HFFc6 (cell line): ENCODE measurements at regions not wholly inside any gene's neighbourhood (a gene's known extent, or its start where the extent isn't known, plus 50 kb on each side); places are given as distances from the start of the nearest gene placed in this dataset.

Experiments used
- DNase-seq: peaks from one replicate; pipeline ENCODE4 v3.0.0-alpha.2; 2018
- H3K27ac Mint-ChIP-seq: 2 replicates; pipeline ENCODE4 v1.8.0; 2020; ENCODE audit warnings: mild to moderate bottlenecking, mixed read lengths
- H3K27me3 Mint-ChIP-seq: 2 replicates; pipeline ENCODE4 v1.8.0; 2021; ENCODE audit warnings: mild to moderate bottlenecking, moderate library complexity, mixed read lengths; ENCODE audit not compliant: insufficient read depth
- H3K36me3 Mint-ChIP-seq: 2 replicates; pipeline ENCODE4 v1.8.0; 2021; ENCODE audit warnings: low read depth, mixed read lengths
- H3K4me1 Mint-ChIP-seq: 2 replicates; pipeline ENCODE4 v1.8.0; 2020; ENCODE audit warnings: low read depth, mixed read lengths
- H3K4me3 Mint-ChIP-seq: 2 replicates; pipeline ENCODE4 v1.8.0; 2020; ENCODE audit warnings: mild to moderate bottlenecking, moderate library complexity, mixed read lengths
- H3K9me3 Mint-ChIP-seq: 2 replicates; pipeline ENCODE4 v1.8.0; 2020; ENCODE audit warnings: mild to moderate bottlenecking, mixed read lengths
- CTCF ChIP-seq: fragments of 200-600 bp; sonication (generic); IDR thresholded peaks from 2 replicates; pipeline ENCODE4 v1.5.0; 2021; ENCODE audit warnings: antibody characterized with exemption, mild to moderate bottlenecking

GRCh38 chr14:89702073-89702875, 252.3 kb downstream of the EFCAB11 start:
- Mint-ChIP-seq H3K4me3 (peak overlapping the region; percentile 87), H3K27me3 (no peaks in the 10 kb centered on the region), H3K9me3 (no peaks in the 10 kb centered on the region), H3K36me3 (0 out of 2 replicates have a peak, but pooled peaks cover 4% of the 10 kb centered on the region), H3K27ac (peak overlapping the region; percentile 97), H3K4me1 (peaks cover 19% of the 10 kb centered on the region)
- TF ChIP-seq CTCF: no peak
- peak; percentile 40 for DNase-seq

GRCh38 chr14:89701211-89702043, 253.1 kb downstream of the EFCAB11 start:
- 0 out of 2 replicates have a peak, but pooled peaks cover 4% of the 10 kb centered on the region for H3K36me3 Mint-ChIP-seq
- no peaks in the 10 kb centered on the region for H3K9me3 Mint-ChIP-seq
- no peaks in the 10 kb centered on the region for H3K27me3 Mint-ChIP-seq
- H3K4me1 Mint-ChIP-seq: peaks cover 19% of the 10 kb centered on the region
- DNase-seq: peak; percentile 68
- peak overlapping the region; percentile 87 for H3K4me3 Mint-ChIP-seq
- TF ChIP-seq CTCF: no peak
- peak overlapping the region; percentile 97 for H3K27ac Mint-ChIP-seq

DNA sequence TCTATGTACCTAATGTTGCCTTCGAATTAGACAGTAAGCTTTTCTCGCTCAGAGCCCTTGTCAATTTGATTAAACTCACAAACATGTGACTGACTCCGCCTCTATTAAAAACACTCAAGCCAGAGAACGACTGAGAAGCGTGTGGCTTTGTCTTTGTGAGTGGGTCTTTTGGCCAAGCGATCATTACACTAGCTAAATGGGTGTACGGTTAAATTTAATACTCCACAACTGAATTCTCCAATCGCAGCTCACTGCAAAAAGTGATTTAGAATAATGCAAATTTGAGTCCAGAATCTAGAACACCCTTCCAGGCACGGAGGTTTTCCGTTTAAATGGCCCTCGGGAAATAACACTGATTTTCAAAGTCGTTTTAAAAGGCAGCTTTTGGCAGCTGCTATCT, 253.7 kb downstream of the EFCAB11 start:
- Mint-ChIP-seq H3K27me3 (no peaks in the 10 kb centered on the region), H3K4me3 (peak overlapping the region; percentile 72; the same call in 1 of the 2 replicates), H3K36me3 (0 out of 2 replicates have a peak, but pooled peaks cover 4% of the 10 kb centered on the region), H3K9me3 (no peaks in the 10 kb centered on the region), H3K4me1 (peaks cover 19% of the 10 kb centered on the region), H3K27ac (peak overlapping the region; percentile 12; the same call in 1 of the 2 replicates)
- no peak for TF ChIP-seq CTCF
- DNase-seq: no peak

GRCh38 chr14:89699071-89699470, 255.5 kb downstream of the EFCAB11 start:
- H3K27me3 Mint-ChIP-seq: no peaks in the 10 kb centered on the region
- H3K4me1 Mint-ChIP-seq: peaks cover 19% of the 10 kb centered on the region
- H3K9me3 Mint-ChIP-seq: no peaks in the 10 kb centered on the region
- TF ChIP-seq CTCF: no peak
- 0 out of 2 replicates have a peak, but pooled peaks cover 4% of the 10 kb centered on the region for H3K36me3 Mint-ChIP-seq
- no peak overlapping the region for H3K27ac Mint-ChIP-seq
- no peak overlapping the region for H3K4me3 Mint-ChIP-seq
- no peak for DNase-seq

- no peak for DNase-seq
- H3K9me3 Mint-ChIP-seq: no peaks in the 10 kb centered on the region
- no peak overlapping the region for H3K27ac Mint-ChIP-seq
- no peaks in the 10 kb centered on the region for H3K27me3 Mint-ChIP-seq
- no peak overlapping the region for H3K4me3 Mint-ChIP-seq
- no peaks in the 10 kb centered on the region for H3K36me3 Mint-ChIP-seq
- TF ChIP-seq CTCF: no peak
- H3K4me1 Mint-ChIP-seq: peaks cover 8% of the 10 kb centered on the region
These were observed 257.1 kb downstream of the EFCAB11 start for GRCh38 chr14:89697281-89698060.
